ENCODE measurements at regions not wholly inside any gene's neighbourhood (a gene's known extent, or its start where the extent isn't known, plus 50 kb on each side); places are given as distances from the start of the nearest gene placed in this dataset.
A peak's percentile ranks its signal among the peaks of the same experiment; 100 is the strongest.
"Not testable (repeated sequence)": the region's sequence is repeated elsewhere in the genome, so short reads cannot be mapped to it uniquely, and the experiment has no call there.

DNA sequence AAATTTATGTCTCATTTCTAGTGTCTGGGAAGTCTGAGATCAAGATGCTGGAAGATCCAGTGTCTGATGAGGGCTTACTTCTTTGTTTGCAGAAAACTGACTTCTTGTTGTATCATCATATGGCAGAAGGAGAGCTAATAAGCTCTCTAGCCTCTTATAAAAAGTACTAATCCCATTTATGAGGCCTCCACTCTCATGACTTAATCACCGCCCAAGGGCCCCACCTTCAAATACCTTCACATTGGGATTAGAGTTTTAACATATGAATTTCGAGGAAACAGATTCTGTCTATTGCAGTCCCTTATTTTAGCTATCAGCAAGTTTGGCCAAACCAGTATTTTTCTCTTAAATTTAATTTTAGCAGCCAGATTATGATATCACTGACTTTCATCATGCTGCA is 150.2 kb upstream of the TMPRSS15 start:
- FAIRE-seq: no peak

DNA sequence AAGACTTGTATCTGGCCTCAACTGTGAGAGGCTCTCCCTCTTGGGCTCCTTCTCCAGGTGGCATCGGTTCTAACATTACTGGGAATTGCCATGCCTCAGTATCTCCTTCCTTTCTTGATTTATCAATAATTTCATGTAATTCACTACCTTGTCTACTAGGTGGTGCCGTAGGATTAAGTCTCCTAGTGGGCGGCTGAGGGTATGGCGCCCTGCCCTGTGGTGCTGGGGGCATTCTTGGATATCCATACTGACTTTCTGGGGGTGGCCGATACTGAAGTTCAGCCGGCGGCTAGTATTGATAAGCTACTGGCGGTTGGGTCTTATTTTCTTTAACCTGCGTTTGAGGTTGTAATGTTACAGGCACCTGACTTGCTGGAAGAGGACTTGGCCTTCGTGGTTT is 164.2 kb upstream of the TMPRSS15 start:
- not testable (repeated sequence) for FAIRE-seq

DNA sequence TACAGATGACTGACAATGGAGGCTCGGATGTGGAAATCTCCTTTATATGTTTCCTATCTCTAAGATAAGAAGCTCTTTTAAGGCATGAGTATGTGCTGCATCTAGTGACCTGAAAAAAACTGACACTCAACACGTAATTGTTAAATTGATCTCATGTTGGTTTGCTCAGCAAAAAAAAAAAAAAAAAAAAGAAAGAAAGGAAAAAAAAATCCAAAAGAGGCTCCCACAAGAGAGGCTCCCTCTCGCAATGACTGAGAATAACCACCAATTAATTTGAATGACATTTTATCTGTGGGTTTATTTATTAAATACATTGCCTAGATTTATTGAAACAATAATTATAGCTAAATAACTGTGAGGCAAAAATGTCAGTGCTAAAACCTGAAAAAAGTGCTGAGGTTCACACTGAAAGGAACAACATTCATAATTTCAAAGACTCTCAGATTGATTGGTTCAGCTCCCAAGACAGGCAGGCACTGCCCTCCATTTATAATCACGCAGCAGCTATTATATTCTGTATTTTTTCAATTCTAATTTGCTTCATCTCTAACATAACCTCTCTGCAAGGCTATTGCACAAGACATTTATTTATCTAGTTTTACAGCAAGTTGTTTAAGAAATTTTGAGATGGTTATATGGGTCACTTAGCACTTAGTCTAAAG is 184.5 kb upstream of the TMPRSS15 start:
- FAIRE-seq: no peak

DNA sequence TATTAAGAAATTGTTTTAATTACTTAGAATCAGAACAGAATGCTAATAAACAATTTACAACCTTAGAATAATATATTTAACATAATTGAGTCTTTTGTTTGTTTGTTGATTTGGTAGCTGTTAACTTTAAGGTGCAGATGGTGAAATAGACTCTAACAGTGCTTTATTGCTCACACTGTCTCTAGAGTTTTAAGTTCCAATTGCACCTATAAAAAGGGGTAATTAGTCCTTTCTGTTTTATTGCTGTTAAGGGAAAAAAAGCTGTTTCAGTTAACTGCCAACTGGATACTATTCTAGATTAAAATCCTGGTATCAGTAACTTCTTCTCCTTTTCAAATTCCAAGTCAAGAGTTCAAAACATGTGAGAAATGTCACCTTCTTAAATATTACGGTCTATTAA is 197.6 kb upstream of the TMPRSS15 start:
- no peak for FAIRE-seq

DNA sequence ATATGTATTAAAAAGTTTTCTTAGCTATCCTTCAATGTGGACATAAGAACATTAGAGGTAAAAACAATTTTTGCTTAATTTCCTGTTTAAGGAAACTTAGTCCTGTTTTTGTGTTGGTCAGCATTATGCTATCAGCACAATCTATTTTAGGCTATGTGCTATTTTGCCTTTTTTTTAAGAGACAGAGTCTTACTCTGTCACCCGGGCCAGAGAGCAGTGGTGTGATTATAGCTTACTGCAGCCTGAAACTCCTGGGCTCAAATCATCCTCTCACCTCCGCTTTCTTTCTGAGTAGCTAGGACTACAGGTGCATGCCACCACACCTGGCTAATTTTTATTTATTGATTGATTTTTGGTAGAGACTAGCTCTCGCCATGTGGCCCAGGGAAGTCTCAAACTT is 199.1 kb upstream of the TMPRSS15 start:
- FAIRE-seq: no peak

DNA sequence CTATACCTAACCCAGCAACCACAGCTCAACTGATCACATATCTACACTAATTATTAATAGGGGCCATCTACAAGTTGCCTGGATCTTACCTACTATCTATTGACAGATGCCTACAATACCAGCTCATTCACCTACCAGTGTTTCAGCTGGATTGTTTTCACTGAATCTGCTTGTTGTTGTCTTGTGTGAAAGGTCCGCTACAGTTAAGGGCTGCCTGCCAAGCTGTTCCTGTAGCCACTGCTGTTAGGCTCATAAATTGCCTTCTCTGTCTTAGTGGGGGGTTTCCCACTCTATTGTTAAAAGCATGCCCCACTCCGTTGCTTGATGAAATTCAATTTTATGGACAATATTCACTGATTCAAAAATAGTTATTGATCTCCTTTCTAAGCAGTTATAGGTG is 199.7 kb upstream of the TMPRSS15 start:
- no peak for FAIRE-seq

DNA sequence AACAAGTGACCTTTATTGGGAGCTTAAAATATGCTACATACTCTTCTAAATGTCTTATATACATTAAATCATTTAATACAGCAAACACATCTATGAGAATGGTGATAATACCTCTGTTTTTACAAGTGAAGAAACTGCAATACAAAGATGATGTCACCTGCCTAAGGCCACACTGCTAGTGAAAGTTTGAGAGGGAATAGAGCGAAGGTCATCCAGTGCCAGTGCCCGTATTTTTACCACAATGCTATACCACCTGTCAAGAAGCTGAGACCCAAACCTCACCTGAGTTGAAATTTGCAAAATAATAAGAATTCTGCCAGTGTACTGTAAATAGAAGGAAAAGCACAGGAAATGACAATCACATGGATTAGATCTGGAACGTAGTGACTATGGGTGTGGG is 200.4 kb upstream of the TMPRSS15 start:
- FAIRE-seq: no peak

DNA sequence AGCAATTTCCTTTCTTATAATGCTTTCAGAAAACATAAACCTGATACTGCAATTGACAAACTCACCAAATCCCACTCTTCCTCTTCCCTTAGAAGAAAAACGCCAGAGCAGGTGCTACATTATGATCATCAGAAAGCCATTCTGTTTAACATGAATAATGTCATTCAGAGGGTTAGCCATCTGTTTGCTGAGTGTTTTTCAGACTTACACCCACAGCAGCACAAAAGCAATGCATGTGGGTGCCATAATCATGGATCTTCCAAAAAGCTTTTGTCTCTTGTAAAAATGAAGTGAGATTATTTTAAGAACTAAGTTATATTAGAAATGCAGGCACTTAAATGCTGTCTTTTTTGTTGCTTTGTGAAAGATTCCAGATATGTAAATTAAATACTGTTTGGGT is 204.6 kb upstream of the TMPRSS15 start:
- FAIRE-seq: no peak

DNA sequence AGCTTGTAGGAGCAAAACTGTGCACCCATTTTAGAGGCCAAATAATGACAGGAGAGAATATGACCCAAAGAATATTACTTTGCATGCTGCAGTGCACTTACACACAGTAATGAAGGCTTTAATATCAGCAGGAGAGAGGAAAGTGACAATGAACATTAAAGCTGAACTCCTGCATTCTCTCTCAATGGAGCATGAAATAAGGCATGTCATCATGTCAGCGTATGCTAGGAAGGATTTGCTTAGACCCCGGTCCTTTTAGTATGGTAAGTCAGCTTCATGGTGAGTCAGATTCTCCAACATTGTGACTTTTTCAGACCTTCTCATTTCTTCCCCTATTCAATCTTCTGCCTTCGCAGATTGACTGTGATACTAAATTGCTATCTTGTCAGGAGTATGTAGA is 210.7 kb upstream of the TMPRSS15 start:
- no peak for FAIRE-seq

DNA sequence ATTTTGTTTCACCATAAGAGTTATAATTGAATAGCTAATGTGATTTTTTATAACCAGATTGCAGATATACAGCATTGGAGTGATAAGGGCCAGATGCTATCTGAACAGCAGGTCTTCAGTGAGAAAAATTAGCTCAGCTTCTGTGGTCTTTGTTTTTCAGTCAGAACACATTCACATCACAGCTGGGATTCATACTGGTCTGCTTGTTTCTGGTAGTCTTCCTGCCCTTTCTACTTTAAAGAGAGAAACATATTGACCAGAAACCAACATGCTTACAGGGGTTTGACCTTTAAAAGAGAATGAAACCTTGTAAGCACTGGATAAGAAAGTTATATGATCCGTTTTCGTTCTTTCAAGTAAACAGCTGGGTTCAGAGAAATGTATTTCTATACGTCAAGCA is 213.7 kb upstream of the TMPRSS15 start:
- no peak for FAIRE-seq

DNA sequence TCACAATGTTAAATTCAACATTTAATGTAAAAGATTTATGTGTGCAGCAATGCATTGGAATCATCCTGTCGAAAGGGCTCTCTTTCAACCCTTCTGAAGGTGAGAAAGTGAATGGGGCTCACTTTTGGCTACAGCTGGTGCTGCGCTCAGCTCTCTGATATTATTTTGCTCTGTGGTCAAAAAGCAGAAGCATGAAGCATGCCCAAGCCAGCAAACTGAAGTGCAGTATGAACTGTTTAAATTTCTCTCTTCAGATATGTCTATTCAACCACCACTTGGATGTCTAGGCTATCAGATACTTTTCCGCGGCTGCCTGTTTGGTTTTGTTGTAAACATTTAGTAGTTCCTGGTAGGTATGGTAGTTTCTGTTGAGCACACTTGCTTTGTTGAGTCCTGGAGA is 216.9 kb upstream of the TMPRSS15 start:
- FAIRE-seq: no peak

DNA sequence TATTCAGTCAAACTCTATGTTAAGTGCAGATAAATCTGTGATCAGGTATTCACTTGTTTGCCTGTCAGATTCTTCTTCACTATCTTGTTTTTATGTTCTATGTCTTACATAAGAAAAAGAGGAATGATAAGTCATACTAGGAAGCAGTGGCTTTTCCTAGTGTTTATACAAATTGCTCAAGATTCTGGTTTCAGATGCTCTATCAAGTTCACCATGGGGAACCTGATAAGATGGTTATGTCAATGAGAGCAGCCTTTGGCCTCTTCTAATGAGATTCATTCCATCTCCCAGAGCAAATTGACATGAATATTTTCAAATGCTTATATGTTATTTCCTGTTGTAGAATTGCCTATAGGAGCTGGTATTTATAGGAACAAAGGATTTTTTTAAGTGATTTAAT is 218.8 kb upstream of the TMPRSS15 start:
- FAIRE-seq: no peak

DNA sequence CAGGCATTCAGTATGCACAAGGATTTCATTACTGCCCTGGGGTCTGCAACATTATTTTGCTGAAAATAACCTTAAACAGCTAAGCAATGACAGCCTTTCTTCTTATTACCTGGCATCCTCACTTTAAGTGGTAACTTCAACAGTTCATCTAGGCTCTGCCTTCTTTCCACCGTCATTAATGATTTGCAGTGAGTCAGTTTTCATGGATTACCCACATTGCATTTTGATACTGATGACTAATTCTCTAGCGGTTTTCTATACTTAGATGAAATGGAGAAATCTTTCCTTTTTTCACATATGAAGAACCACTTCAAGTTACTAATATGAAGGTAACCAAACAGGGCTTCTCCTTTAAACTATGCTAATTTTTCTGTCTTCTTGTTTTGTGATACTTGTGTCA is 226.9 kb upstream of the TMPRSS15 start:
- FAIRE-seq: no peak

DNA sequence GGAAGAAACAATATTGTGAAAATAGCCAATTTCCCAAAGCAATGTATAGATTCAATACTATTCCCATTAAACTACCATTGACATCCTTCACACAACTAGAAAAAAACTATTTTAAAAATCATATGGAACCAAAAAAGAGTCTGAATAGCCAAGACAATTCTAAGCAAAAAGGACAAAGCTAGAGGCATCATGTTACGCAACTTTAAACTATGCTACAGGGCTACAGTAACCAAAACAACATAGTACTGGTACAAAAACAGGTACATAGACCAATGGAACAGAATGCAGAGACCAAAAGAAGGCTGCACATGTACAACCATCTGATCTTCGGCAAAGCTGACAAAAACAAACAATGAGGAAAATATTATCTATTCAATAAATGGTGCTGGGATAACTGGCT is 233.3 kb upstream of the TMPRSS15 start:
- FAIRE-seq: no peak

DNA sequence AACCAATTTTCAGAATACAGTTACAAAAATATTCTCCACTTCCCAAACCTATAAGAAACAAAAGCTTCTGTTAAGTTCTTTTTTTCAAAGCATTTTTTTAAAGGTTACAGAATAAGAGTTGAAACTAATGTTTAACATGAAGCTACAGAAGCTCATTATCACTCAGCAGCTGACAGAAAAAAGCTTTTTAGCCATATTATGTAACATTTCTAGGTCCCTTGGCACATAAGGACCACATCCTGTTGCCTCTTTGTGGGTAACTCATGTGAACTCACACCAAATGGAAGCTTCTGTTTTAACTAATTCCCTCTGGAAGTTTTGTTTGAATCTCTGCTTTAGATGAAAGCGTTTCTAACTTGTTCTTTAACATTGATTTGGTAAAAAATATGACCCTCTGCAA is 242.5 kb upstream of the TMPRSS15 start:
- no peak for FAIRE-seq

DNA sequence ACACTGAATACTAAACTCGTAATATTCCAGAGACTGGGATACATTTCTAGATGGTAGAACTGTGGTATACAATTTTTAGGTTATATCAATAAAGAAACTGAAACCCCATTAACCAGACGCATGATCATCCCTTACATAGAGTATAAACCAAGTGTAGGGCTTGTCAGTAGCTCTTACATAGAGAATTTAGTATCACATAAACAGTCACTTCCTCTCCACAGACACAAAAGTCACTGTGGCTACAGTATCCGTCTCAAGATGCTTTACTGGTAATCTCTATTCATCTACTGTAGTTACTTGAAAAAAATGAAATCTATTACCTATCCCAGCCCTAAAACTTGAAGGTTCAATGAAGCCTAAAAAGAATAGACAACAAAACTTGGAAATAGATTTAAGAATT is 252.3 kb upstream of the TMPRSS15 start:
- no peak for FAIRE-seq

DNA sequence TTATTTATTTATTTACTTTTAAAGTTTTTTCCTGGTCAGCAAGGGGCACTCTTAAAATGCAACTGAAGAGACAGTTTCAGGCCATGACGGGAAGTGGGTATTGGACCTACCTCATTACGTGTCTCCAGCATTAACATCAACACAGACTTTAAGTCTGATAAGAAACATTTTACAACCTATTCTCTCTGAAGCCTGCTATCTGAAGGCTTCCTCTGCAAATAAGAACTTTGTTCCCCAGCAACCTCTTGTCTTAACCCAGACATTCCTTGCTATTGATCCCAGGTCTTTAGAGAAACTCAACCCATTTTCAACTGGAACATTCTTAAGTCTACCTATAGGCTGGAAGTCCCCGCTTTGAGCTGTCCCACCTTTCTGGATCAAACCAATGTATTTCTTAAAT is 258.3 kb upstream of the TMPRSS15 start:
- no peak for FAIRE-seq

DNA sequence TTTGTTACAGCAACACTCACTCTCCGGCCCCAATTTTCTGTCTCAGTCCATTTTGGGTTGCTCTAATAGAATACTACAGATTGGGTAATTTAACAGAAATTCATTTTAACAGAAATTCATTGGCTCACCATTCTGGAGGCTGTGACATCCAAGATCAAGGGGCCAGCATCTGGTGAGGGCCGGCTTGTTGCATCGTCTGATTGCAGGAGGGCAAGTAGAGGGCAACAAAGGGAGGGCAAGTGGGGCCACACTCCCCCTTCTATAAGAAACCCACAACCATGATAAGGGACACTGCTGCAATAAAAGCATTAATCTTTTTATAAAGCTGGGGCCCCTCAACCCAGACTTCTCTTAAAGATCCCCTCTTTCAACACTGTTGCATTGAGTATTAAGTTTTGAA is 260.1 kb upstream of the TMPRSS15 start:
- no peak for FAIRE-seq

DNA sequence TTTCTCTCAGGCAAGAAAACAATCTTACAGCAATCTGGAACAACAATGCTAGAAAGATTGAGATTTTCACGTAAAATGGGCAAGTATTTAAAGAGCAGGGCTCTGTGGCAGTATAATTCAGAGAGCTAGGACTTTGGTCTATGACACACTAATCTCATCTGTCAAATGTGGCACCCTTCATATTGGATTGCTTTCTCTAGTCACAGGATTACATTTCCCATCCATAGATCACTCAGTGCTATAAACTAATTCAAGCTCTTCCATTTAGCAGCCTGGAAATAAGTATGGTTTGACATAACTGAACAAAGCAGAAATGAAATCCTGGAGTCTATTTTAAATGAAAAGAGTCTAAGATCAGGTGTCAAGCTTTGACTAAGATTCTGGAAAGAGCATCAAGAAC is 263.1 kb upstream of the TMPRSS15 start:
- FAIRE-seq: no peak

DNA sequence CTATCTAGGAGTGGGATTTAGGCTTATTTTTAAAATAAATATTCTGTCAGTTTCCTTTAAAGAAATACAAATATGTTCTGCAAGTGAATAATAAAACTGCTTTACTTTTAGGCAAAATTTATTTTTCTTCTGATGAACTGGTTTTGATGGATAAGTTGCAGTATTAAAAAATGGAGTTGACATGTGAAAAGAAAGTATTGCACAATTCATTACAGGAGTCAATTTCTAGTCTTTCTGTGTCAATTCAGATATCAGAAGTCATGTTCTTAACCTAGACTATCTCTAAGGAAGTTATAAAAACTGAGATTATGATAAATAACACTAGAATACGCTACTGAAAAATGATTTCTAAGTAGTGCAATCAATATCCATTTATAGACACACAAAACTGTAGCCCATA is 270.2 kb upstream of the TMPRSS15 start:
- no peak for FAIRE-seq

DNA sequence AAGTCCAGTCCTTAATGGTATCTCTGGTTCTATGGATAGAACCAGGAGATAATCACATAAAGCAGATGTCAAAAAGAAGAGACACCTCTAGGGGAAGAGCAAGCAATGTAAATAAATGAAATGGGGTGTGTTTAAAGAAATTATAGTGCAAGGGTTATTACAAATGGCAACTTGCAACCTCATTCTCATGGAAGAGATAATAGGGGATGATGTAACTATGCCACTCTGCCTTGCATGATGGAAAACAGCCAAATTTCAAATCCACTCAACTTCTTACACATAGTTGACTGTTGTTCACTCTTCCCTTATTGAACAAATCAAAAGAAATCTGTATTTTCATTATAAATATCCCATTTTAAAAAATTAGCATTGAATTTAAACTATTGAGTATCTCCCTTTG is 274.0 kb upstream of the TMPRSS15 start:
- no peak for FAIRE-seq

DNA sequence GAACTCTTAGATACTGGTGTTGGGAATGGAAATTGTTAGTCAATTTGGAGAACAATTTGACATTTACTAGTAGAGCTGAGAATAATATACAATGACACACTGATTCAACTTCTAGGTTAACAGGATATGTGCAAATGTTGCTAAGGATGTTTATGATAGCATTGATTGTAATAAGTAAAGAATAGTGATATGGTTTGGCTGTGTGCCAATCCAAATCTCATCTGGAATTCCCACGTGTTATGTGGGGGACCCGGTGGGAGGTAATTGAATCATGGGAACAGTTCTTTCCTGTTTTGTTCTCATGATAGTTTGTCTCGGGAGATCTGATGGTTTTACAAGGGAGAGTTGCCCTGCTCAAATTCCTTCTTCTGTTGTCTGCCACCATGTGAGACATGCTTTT is 302.4 kb upstream of the TMPRSS15 start:
- FAIRE-seq: no peak

DNA sequence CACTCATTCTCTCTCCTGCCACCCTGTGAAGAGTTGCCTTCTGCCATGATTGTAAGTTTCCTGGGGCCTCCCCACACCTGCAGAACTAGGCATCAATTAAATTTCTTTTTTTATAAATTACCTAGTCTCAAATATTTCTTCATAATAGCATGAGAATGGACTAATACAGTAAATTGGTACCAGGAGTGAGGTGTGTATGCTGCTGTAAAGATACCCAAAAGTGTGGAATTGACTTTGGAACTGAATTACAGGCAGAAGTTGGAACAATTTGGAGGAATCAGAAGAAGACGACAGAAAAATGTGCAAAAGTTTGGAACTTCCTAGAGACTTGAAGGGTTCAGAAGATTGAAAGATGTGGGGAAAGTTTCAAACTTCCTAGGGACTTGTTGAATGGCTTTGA is 308.1 kb upstream of the TMPRSS15 start:
- FAIRE-seq: no peak

DNA sequence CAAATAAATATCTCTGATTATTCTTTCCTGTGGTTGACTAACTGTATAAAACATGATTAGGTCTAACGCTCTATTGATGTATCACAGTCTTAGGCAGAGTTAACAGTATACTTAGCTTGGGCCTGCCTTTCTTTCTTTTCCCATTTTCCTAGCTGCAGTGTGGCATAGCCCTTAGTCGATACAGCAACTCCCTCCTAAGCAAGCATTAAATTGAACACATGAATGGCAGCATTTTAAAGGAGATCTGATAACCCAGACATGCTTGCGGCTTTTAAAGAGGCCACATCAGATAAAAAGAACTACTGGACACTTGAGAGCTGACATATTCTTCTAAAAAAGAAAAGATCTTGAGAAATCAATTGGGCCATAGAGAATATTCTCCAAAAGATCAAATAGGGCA is 312.0 kb upstream of the TMPRSS15 start:
- FAIRE-seq: no peak

DNA sequence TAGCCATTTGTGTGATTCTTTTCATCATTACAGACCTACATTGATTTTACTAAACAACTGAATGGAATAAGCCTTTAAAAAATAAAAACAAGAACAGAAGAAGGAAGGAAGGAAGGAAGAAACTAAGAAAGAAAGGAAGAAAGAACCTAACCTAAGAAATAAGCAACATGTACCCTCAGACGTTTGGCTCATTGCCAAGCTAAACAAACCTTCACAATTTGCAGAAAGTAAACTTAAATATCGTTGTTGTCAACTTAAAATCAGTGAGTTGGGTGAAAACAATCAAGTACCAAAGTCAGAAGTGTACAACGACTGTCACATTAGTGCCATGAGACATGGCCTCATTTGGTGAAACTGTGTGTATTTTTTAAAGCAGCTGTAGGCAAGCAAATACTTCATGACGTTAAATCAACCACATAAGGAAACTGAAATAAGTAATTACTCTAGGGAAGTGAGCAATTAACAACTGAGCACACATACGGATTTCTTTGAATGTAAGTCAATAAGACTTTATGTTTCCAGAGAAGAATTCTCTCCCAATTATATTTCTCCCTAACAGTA is 313.1 kb upstream of the TMPRSS15 start:
- FAIRE-seq: peak; percentile 49

DNA sequence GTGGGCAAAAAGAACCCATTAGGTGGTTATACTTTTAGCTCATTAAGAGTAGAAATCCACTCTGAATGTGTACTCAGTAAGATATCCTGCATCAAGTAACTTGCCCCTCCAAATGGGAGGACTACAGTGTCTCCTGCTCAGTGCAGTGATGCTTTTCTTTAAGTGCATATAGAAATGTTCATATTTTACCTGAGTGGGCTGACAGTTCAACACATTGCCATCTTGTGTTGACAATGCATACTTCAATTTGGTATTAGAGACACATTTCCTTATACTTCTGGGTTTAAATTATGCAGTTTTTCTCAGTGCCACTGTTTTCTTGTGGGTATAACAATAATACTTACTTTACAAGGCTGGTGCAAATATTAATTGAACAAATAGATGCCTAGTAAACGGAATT is 318.6 kb upstream of the TMPRSS15 start:
- FAIRE-seq: no peak

Measured in islet of Langerhans (tissue), 1 donor.